ENCODE measurements at regions not wholly inside any gene's neighbourhood (a gene's known extent, or its start where the extent isn't known, plus 50 kb on each side); places are given as distances from the start of the nearest gene placed in this dataset.

DNA sequence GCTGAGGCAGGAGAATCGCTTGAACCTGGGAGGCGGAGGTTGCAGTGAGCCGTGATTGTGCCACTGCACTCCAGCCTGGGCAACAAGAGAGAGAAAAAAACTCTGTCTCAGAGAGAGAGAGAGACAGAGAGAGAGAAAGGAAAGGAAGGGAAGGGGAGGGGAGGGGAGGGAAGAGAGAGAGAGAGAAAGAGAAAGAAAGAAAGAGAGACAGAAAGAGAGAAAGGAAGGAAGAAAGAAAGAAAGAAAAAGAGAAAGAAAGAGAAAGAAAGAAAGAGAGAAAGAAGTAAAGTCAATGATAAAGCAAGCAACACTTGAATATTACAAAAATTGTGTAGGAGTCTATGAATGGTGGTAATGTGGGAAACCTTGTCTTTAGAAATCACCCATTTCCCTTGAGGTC is 133.6 kb upstream of the MSX2 start:
- no peak for DNase-seq (ENCODE audit: low read depth, low spot score)
- H3K9me3 ChIP-seq (ENCODE audit: low read depth, low read length): no peaks in the 10 kb centered on the region
- no peaks in the 10 kb centered on the region for H3K36me3 ChIP-seq (ENCODE audit: insufficient read depth, low read length)
- no peak overlapping the region for H3K9ac ChIP-seq (ENCODE audit: insufficient read length)
- TF ChIP-seq EZH2 (IDR thresholded peaks at IDR 0.05) (no peak), POLR2AphosphoS5 (IDR thresholded peaks at IDR 0.05; ENCODE audit: borderline replicate concordance, low read depth, low read length) (no peak), FOXP2 (optimal IDR thresholded peaks at IDR 0.05; ENCODE audit: control extremely low read depth, extremely low read length, insufficient read depth) (no peak)
- H3K27ac ChIP-seq: no peak overlapping the region
- no peak overlapping the region for H3K4me3 ChIP-seq

DNA sequence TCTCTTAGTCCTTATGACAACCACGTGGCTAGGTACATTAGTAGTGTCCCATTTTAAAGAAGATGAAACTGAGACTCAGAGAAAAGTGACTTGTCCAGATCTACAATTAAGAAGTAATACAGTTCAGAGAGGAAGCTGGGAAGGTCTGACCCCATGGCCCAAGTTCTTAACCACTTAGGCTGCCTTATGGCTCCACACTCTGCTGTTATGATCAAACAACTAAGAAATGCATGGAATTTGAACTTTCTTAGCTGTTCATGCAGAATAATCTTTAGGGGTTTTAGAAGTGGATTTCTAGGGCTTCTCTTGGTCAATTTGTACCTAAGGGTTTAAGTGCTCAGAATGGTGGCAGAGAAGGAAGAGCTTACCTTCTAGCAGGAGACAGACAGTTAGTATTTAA is 128.0 kb upstream of the MSX2 start:
- DNase-seq (ENCODE audit: low read depth, low spot score): no peak
- H3K4me3 ChIP-seq: no peak overlapping the region
- H3K9ac ChIP-seq (ENCODE audit: insufficient read length): no peak overlapping the region
- no peak overlapping the region for H3K27ac ChIP-seq
- no peaks in the 10 kb centered on the region for H3K36me3 ChIP-seq (ENCODE audit: insufficient read depth, low read length)
- no peak for TF ChIP-seq EZH2 (IDR thresholded peaks at IDR 0.05)
- TF ChIP-seq FOXP2 (optimal IDR thresholded peaks at IDR 0.05; ENCODE audit: control extremely low read depth, extremely low read length, insufficient read depth): no peak
- TF ChIP-seq POLR2AphosphoS5 (IDR thresholded peaks at IDR 0.05; ENCODE audit: borderline replicate concordance, low read depth, low read length): no peak
- no peaks in the 10 kb centered on the region for H3K9me3 ChIP-seq (ENCODE audit: low read depth, low read length)

DNA sequence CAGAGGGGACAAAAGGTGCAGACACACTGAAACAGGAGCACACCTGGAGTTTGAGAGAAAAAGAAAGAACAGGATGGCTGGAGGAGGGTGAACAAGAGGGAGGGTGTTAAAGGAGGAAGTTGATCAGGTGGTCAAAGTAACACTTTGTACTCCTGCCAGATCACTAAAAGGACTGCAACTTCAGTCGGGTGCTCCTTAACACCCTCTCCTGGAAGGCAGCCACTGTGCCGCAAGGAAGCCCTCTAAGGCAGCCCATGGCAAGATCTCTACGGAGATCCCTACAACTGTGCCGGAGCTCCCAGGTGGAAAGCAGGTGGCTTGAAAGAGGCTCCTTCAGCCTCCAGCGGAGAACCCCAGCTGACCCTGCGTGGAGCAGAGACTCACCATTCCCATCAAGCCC is 124.4 kb upstream of the MSX2 start:
- no peaks in the 10 kb centered on the region for H3K36me3 ChIP-seq (ENCODE audit: insufficient read depth, low read length)
- TF ChIP-seq EZH2 (IDR thresholded peaks at IDR 0.05) (no peak), FOXP2 (optimal IDR thresholded peaks at IDR 0.05; ENCODE audit: control extremely low read depth, extremely low read length, insufficient read depth) (no peak), POLR2AphosphoS5 (IDR thresholded peaks at IDR 0.05; ENCODE audit: borderline replicate concordance, low read depth, low read length) (no peak)
- no peak overlapping the region for H3K4me3 ChIP-seq
- no peak overlapping the region for H3K9ac ChIP-seq (ENCODE audit: insufficient read length)
- no peak overlapping the region for H3K27ac ChIP-seq
- H3K9me3 ChIP-seq (ENCODE audit: low read depth, low read length): no peaks in the 10 kb centered on the region
- DNase-seq (ENCODE audit: low read depth, low spot score): no peak

DNA sequence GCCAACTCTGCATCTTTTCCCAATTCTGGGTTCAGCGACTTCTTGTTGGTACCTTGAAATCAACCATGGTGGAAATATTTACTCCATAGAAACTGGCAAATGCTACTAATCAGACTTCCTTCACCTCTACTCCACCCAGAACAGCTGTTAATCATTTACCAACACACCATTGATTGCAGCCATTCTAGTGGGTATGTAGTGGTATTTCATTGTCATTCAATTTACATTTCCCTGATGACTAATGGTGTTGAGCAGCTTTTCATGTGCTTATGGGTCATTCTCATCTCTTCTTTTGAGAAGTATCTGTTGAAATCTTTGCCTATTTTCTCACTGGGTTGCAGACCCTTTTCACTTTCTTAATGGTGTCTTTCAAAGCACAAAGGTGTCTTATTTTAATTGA is 122.4 kb upstream of the MSX2 start:
- H3K27ac ChIP-seq: no peak overlapping the region
- no peak for DNase-seq (ENCODE audit: low read depth, low spot score)
- H3K36me3 ChIP-seq (ENCODE audit: insufficient read depth, low read length): no peaks in the 10 kb centered on the region
- TF ChIP-seq FOXP2 (optimal IDR thresholded peaks at IDR 0.05; ENCODE audit: control extremely low read depth, extremely low read length, insufficient read depth): no peak
- TF ChIP-seq POLR2AphosphoS5 (IDR thresholded peaks at IDR 0.05; ENCODE audit: borderline replicate concordance, low read depth, low read length): no peak
- TF ChIP-seq EZH2 (IDR thresholded peaks at IDR 0.05): no peak
- H3K9ac ChIP-seq (ENCODE audit: insufficient read length): no peak overlapping the region
- H3K4me3 ChIP-seq: no peak overlapping the region
- no peaks in the 10 kb centered on the region for H3K9me3 ChIP-seq (ENCODE audit: low read depth, low read length)

DNA sequence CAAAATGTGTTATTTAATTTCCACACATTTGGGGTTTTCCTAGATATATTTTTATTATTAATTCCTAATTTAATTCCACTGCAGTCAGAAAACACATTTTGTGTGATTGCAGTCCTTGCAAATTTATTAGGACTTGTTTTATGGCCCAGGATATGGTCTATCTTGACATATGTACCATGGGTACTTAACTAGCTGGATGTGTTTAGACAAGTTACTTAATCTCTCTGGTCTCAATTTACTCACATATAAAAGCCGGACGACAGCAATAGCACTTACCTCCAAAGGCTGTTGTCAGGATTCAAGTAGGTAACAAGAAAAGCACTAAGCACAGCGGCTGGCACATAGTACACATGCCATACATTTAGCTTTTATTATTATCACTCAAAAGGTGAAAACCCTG is 118.2 kb upstream of the MSX2 start:
- H3K36me3 ChIP-seq (ENCODE audit: insufficient read depth, low read length): no peaks in the 10 kb centered on the region
- no peak for DNase-seq (ENCODE audit: low read depth, low spot score)
- TF ChIP-seq POLR2AphosphoS5 (IDR thresholded peaks at IDR 0.05; ENCODE audit: borderline replicate concordance, low read depth, low read length) (no peak), FOXP2 (optimal IDR thresholded peaks at IDR 0.05; ENCODE audit: control extremely low read depth, extremely low read length, insufficient read depth) (no peak), EZH2 (IDR thresholded peaks at IDR 0.05) (no peak)
- H3K27ac ChIP-seq: no peak overlapping the region
- H3K9me3 ChIP-seq (ENCODE audit: low read depth, low read length): no peaks in the 10 kb centered on the region
- no peak overlapping the region for H3K4me3 ChIP-seq
- no peak overlapping the region for H3K9ac ChIP-seq (ENCODE audit: insufficient read length)

DNA sequence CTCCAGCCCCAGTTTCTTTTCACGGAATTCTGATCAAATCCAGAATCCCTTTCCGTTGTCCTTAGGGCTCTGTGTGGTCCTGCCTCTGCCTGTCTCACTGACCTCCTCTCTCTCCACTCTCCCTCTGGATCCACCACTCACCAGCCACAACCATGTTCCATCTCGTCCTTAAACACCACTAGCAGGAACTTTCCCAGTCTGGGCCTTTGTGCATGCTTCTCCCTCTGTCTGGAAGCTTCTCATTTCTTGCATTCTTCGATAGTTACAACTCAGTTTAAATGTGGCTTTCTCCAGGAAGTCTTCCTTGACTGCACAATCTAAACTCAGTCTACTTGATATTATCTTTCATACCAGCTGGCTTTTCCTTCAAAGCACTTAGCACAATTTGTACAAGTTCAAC is 117.7 kb upstream of the MSX2 start:
- H3K27ac ChIP-seq: no peak overlapping the region
- no peak for DNase-seq (ENCODE audit: low read depth, low spot score)
- no peaks in the 10 kb centered on the region for H3K9me3 ChIP-seq (ENCODE audit: low read depth, low read length)
- TF ChIP-seq EZH2 (IDR thresholded peaks at IDR 0.05): no peak
- no peak for TF ChIP-seq POLR2AphosphoS5 (IDR thresholded peaks at IDR 0.05; ENCODE audit: borderline replicate concordance, low read depth, low read length)
- no peak for TF ChIP-seq FOXP2 (optimal IDR thresholded peaks at IDR 0.05; ENCODE audit: control extremely low read depth, extremely low read length, insufficient read depth)
- H3K4me3 ChIP-seq: no peak overlapping the region
- H3K9ac ChIP-seq (ENCODE audit: insufficient read length): no peak overlapping the region
- no peaks in the 10 kb centered on the region for H3K36me3 ChIP-seq (ENCODE audit: insufficient read depth, low read length)

DNA sequence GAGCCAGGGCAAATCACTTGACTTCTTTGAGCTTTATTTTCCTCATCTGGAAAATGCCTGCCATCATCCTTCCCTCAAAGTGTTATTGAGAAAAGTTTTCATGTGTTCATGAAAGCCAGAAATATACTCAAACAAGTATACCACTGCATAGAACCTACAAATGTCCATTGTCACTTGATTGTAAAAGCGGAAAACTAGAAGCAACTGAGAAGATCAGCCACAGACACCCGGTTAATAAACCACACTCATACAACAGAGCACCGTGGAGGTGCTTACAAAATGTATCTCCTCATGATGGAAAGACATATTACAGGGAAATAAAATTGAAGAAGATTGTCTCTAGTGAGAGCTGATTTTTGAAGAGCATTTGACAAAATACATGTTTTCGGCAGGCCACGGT is 117.2 kb upstream of the MSX2 start:
- Histone ChIP-seq H3K4me3 (no peak overlapping the region), H3K9ac (ENCODE audit: insufficient read length) (no peak overlapping the region), H3K36me3 (ENCODE audit: insufficient read depth, low read length) (no peaks in the 10 kb centered on the region), H3K9me3 (ENCODE audit: low read depth, low read length) (no peaks in the 10 kb centered on the region), H3K27ac (no peak overlapping the region)
- no peak for DNase-seq (ENCODE audit: low read depth, low spot score)
- no peak for TF ChIP-seq POLR2AphosphoS5 (IDR thresholded peaks at IDR 0.05; ENCODE audit: borderline replicate concordance, low read depth, low read length)
- no peak for TF ChIP-seq EZH2 (IDR thresholded peaks at IDR 0.05)
- TF ChIP-seq FOXP2 (optimal IDR thresholded peaks at IDR 0.05; ENCODE audit: control extremely low read depth, extremely low read length, insufficient read depth): no peak

DNA sequence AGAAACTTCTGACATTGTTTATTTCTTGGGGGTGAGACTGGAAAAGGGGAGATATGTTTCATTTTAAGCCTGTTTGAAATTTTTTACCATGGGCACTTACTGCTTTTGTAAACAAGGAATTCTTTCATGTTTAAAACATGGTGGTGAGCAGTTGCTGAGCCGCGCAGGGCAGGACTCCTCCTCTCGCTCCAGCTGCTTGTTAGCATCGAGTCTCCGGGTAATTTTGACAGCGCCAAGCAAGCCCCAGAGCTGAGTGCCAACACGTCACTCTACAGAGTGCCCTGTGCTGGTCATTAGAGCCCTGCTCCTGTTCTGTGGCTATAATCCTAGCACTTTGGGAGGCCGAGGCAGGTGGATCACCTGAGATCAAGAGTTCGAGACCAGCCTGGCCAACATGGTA is 116.5 kb upstream of the MSX2 start:
- no peak for TF ChIP-seq POLR2AphosphoS5 (IDR thresholded peaks at IDR 0.05; ENCODE audit: borderline replicate concordance, low read depth, low read length)
- no peak for TF ChIP-seq FOXP2 (optimal IDR thresholded peaks at IDR 0.05; ENCODE audit: control extremely low read depth, extremely low read length, insufficient read depth)
- no peak for TF ChIP-seq EZH2 (IDR thresholded peaks at IDR 0.05)
- no peaks in the 10 kb centered on the region for H3K9me3 ChIP-seq (ENCODE audit: low read depth, low read length)
- no peak overlapping the region for H3K27ac ChIP-seq
- H3K36me3 ChIP-seq (ENCODE audit: insufficient read depth, low read length): no peaks in the 10 kb centered on the region
- H3K4me3 ChIP-seq: no peak overlapping the region
- H3K9ac ChIP-seq (ENCODE audit: insufficient read length): no peak overlapping the region
- DNase-seq (ENCODE audit: low read depth, low spot score): no peak

DNA sequence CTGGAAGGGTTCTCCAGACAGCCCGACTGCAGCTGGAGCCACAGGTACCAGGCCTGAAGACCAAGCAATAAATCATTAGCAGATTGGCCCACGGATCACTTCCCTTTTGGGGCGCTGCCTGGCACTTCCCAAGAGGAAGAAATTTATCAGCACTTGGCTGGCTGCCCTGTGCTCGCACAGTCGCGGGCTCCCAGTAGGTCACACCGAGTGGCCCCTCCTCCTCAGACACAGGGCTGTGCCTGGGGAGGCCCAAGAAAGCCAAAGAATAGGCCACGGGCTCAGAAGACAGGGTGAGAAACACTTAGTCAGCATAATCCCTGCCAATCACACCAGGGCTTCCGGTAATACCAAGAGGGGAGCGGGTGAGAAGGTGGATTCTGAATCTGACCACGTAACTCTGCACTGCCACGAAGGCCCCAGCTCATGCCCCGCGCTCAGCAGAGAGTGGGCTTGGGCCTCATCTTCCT is 115.7 kb upstream of the MSX2 start:
- Histone ChIP-seq H3K27ac (no peak overlapping the region), H3K4me3 (no peak overlapping the region), H3K36me3 (ENCODE audit: insufficient read depth, low read length) (no peaks in the 10 kb centered on the region), H3K9ac (ENCODE audit: insufficient read length) (no peak overlapping the region), H3K9me3 (ENCODE audit: low read depth, low read length) (no peaks in the 10 kb centered on the region)
- no peak for DNase-seq (ENCODE audit: low read depth, low spot score)
- TF ChIP-seq FOXP2 (optimal IDR thresholded peaks at IDR 0.05; ENCODE audit: control extremely low read depth, extremely low read length, insufficient read depth) (no peak), POLR2AphosphoS5 (IDR thresholded peaks at IDR 0.05; ENCODE audit: borderline replicate concordance, low read depth, low read length) (no peak), EZH2 (IDR thresholded peaks at IDR 0.05) (no peak)
